GM10266 (cell line): ENCODE measurements at regions not wholly inside any gene's neighbourhood (a gene's known extent, or its start where the extent isn't known, plus 50 kb on each side); places are given as distances from the start of the nearest gene placed in this dataset.
"Not testable (repeated sequence)": the region's sequence is repeated elsewhere in the genome, so short reads cannot be mapped to it uniquely, and the experiment has no call there.

Experiments
- DNase-seq: peaks from one replicate; pipeline ENCODE4 v3.0.0; 2012; ENCODE audit errors: extremely low spot score
- TF ChIP-seq, protein P1 (sequence below): IDR thresholded peaks from 2 replicates; pipeline ENCODE4 v1.5.1; 2012; ENCODE audit warnings: mild to moderate bottlenecking, low read depth; ENCODE audit not compliant: control insufficient read depth, insufficient read depth; ENCODE audit errors: missing control alignments

DNA sequence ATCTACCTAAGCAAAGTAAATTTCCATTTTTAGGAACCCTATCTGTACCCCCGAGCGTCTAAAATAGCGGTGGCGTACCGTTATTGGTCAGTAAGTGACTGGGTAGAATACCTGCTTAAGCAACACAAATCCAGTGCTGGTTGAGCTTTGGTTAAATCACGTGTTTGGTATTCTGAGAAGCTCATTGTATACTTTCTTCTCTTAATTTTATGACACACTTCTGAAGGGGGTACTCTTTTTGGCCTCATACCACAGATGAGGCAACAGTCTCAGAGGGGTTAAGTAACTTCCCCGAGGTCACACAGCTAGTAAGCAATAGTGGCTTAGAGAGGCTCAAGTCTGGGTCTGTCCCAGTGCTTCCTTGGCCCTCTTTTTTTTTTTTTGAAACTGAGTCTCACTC, 151.2 kb downstream of the TFAP2C start:
- DNase-seq: no peak
- TF ChIP-seq, protein P1, sequence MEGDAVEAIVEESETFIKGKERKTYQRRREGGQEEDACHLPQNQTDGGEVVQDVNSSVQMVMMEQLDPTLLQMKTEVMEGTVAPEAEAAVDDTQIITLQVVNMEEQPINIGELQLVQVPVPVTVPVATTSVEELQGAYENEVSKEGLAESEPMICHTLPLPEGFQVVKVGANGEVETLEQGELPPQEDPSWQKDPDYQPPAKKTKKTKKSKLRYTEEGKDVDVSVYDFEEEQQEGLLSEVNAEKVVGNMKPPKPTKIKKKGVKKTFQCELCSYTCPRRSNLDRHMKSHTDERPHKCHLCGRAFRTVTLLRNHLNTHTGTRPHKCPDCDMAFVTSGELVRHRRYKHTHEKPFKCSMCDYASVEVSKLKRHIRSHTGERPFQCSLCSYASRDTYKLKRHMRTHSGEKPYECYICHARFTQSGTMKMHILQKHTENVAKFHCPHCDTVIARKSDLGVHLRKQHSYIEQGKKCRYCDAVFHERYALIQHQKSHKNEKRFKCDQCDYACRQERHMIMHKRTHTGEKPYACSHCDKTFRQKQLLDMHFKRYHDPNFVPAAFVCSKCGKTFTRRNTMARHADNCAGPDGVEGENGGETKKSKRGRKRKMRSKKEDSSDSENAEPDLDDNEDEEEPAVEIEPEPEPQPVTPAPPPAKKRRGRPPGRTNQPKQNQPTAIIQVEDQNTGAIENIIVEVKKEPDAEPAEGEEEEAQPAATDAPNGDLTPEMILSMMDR: no peak

DNA sequence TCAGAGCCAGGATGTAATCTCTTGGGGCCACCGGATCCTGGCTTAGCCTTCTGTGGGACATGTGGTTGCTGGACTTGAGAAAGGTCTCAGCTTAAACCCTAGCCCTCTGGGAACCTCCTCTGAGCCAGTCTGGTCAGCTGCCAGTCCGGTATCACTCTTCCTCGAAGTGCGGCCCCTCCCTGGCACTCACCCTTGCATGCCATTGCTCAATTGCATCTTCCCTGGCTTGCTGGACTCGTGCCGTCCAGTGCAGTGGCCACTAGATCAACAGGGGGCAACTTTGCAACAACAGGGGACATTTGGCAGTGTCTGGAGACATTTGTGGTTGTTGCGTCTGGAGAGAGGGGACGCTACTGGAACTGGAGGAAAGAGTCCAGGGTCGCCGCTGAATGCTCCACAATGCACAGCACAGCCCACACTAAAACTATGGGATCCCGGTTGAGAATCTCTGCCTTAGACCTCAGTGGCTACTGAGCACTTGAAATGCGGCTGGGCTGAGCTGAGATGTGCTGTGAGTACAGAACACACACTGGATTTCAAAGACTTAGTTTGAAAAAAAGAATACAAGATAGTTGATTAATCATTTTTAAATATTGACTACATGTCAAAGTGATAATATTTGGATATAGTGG, 152.1 kb downstream of the TFAP2C start:
- TF ChIP-seq, protein P1: no peak
- DNase-seq: no peak

DNA sequence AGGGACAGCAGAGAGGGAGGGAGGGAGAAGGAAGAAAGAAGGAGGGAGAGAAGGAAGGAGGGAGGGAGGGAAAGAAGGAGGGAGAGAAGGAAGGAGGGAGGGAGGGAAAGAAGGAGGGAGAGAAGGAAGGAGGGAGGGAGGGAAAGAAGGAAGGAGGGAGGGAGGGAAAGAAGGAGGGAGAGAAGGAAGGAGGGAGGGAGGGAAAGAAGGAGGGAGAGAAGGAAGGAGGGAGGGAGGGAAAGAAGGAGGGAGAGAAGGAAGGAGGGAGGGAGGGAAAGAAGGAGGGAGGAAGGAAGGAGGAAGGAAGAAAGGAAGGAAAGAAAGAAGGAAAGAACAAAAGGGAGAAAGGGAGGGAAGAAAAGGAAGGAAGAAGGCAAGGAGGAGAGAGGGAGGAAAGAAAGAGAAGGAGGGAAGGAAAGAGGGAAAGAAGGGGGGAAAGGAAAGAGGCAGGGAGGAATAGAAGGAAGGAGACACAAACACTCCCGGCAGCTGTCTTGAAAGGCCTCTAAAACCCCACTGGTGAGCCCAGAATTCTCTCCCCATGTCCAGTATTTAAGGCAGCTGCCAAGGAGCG, 153.0 kb downstream of the TFAP2C start:
- DNase-seq: not testable (repeated sequence)

DNA sequence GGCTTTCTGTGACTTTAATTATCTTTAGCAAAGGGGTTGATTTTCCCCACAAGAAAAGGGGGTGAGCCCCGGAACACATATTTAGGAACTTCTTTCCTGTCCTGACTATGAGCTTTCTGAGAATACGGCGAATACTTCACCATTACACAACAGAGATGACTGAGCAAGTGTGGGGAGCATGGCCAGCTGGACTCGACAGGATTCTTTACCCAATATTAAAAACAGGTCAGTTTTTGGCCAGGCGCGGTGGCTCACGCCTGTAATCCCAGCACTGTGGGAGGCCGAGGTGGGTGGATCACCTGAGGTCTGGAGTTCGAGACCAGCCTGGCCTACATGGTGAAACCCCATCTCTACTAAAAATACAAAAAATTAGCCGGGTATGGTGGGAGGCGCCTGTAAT, 153.7 kb downstream of the TFAP2C start:
- DNase-seq: not testable (repeated sequence)

DNA sequence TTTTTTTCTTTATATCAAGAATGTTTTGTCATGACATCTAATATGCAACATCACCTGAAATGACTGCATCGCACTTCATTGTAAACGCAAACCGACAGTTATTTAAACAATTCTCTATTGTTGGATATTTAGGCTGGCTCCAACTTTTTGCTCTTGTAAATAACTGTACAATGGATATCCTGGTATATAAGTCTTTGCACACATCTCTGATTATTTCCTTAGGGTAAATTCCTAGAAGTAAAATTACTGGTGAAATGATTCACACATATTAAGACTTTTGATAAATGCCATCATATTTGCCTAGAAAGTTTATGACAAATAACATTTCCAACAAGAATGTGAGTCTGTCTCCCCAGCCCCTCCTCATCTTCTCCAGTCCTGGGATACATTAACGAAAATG, 154.7 kb downstream of the TFAP2C start:
- no peak for DNase-seq
- TF ChIP-seq, protein P1: no peak

DNA sequence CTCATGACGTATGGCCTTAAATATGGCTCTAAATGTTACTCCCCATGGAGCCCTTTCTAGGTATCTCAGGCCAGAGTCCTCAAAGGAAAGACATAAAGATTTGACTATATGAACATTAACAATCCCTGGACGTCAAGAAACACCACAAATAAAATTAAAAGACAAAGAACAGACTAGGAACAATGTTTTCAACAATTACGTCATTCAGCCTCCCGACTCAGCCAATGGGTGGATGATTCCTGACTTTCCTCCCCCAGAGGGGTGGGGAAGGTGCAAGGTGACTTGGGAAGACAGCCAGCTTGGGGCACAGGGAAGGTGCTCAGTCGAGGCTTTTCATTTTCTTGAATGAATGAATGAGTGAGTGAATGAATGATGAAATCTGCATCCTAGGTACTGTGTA, 157.4 kb downstream of the TFAP2C start:
- DNase-seq: no peak
- TF ChIP-seq, protein P1: no peak

- TF ChIP-seq, protein P1: no peak
- no peak for DNase-seq
These were observed 159.1 kb downstream of the TFAP2C start for GRCh38 chr20:56788041-56788670.

DNA sequence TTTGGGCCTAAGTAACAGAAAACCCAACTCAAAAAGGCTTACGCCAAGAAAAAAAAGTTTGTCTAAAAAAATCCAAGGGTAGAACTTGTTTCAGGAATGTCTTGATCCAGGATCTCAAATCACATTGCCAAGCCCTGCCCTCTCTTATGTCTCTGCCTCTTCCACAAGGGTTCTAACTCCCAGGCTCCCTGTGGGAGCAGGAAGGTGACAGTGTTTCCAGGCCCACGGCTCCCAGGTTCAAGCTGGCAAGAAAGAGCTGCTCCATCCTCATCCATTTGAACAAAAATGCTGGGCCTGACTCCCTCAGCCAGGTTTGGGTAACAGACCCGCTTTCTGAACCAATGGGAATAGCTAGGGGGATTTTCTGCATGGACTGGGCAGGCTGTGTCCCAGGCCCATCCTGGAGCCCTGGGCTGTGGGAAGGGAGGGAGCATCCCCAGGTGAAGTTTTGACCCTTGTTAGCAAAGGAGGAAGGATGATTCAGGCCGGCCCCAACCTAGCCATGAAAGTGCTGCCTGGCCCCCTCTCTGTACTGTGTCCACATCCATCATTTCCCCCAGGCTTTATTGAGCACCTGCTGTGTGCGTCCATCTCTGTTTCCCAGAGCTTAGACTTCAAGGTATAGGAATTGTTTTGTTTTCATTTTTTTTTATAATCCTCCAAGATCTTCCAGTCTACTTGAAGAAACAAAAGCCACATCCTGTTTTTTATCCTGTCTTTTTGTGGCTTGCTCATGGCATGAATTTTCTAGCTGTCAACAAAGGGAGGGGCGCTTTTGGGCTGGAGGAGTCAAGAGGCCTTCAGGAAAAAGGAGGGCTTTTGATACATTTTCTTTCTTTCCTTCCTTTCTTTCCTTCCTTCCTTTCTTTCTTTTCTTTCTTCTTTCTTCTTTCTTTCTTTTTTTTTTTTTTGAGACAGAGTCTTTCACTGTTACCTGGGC, 159.8 kb downstream of the TFAP2C start:
- no peak for DNase-seq
- TF ChIP-seq, protein P1: no peak
